Activated B cell treated with CpG ODN at 0.5 μM for 24 hours (primary cell): ENCODE measurements at regions not wholly inside any gene's neighbourhood (a gene's known extent, or its start where the extent isn't known, plus 50 kb on each side); places are given as distances from the start of the nearest gene placed in this dataset.

Experiments used
- ATAC-seq: fragments of 200-7000 bp; cut with Tn5 transposase; one replicate; pipeline ENCODE4 v1.10.0; 2021; ENCODE audit warnings: low read depth, mild to moderate bottlenecking, moderate library complexity
- CTCF ChIA-PET: fragments of 350-600 bp; sonication (Branson Sonifier 250); formaldehyde crosslinking; loops from one replicate; lab custom pipeline; 2021; ENCODE audit warnings: antibody characterized with exemption; lab: Charles Lee
- POLR2A ChIA-PET: fragments of 350-600 bp; sonication (Branson Sonifier 250); formaldehyde crosslinking; loops from one replicate; lab custom pipeline; 2021; ENCODE audit warnings: antibody characterized with exemption; lab: Charles Lee
- DNase-seq: peaks from one replicate; pipeline ENCODE4 v3.0.0; 2022
- H3K27ac Mint-ChIP-seq: one replicate; pipeline ENCODE4 v1.8.0; 2020; ENCODE audit warnings: mixed read lengths
- H3K27me3 Mint-ChIP-seq: one replicate; pipeline ENCODE4 v1.8.0; 2021; ENCODE audit warnings: mixed read lengths
- H3K36me3 Mint-ChIP-seq: one replicate; pipeline ENCODE4 v1.8.0; 2021; ENCODE audit warnings: low read depth, mixed read lengths
- H3K4me1 Mint-ChIP-seq: one replicate; pipeline ENCODE4 v1.8.0; 2021; ENCODE audit warnings: mixed read lengths
- H3K4me3 Mint-ChIP-seq: one replicate; pipeline ENCODE4 v1.8.0; 2020; ENCODE audit warnings: mild to moderate bottlenecking, mixed read lengths
- H3K9me3 Mint-ChIP-seq: one replicate; pipeline ENCODE4 v1.8.0; 2020; ENCODE audit warnings: mixed read lengths
- CTCF ChIP-seq: fragments of 200-600 bp; IDR thresholded peaks from one replicate; pipeline ENCODE4 v1.8.0; 2022; ENCODE audit warnings: antibody characterized with exemption, mild to moderate bottlenecking
- intact Hi-C: fragments of 100-400 bp; cut with micrococcal nuclease; formaldehyde crosslinking; loops from one replicate; pipeline ENCODE4 v1.15.1; 2024

GRCh38 chr11:13110929-13111812, 102.1 kb downstream of the RASSF10 start:
- Mint-ChIP-seq H3K4me1 (peaks cover 2% of the 10 kb centered on the region), H3K27ac (no peak overlapping the region), H3K9me3 (peaks cover 7% of the 10 kb centered on the region), H3K27me3 (no peaks in the 10 kb centered on the region), H3K36me3 (no peaks in the 10 kb centered on the region), H3K4me3 (no peak overlapping the region)
- intact Hi-C loops, result no loop called here
- DNase-seq (no peak), ATAC-seq (no peak)
- ChIA-PET POLR2A (no interaction called here), CTCF (no interaction called here)
- no peak for TF ChIP-seq CTCF

DNA sequence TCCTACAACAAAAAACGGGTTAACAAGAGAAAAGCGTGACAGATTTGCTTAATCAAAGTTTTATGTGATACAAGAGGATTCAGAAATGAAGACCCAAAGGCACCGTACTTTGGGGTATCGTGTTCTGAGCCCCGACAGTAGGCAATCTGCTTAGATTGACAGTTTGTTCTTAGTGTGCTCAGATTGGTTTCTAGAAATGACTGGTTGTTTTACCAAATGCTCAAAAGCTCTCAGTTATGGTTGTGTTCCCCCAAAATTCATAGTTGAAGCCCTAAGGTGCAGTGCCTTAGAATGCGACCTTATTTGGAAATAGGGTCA, 102.7 kb downstream of the RASSF10 start:
- Mint-ChIP-seq H3K27me3 (peaks cover under 1% of the 10 kb centered on the region), H3K27ac (no peak overlapping the region), H3K4me1 (peaks cover 2% of the 10 kb centered on the region), H3K36me3 (no peaks in the 10 kb centered on the region), H3K9me3 (peaks cover 7% of the 10 kb centered on the region), H3K4me3 (no peak overlapping the region)
- ChIA-PET CTCF (no interaction called here), POLR2A (no interaction called here)
- ATAC-seq (no peak), DNase-seq (no peak)
- intact Hi-C loops, result no loop called here
- TF ChIP-seq CTCF, result no peak

DNA sequence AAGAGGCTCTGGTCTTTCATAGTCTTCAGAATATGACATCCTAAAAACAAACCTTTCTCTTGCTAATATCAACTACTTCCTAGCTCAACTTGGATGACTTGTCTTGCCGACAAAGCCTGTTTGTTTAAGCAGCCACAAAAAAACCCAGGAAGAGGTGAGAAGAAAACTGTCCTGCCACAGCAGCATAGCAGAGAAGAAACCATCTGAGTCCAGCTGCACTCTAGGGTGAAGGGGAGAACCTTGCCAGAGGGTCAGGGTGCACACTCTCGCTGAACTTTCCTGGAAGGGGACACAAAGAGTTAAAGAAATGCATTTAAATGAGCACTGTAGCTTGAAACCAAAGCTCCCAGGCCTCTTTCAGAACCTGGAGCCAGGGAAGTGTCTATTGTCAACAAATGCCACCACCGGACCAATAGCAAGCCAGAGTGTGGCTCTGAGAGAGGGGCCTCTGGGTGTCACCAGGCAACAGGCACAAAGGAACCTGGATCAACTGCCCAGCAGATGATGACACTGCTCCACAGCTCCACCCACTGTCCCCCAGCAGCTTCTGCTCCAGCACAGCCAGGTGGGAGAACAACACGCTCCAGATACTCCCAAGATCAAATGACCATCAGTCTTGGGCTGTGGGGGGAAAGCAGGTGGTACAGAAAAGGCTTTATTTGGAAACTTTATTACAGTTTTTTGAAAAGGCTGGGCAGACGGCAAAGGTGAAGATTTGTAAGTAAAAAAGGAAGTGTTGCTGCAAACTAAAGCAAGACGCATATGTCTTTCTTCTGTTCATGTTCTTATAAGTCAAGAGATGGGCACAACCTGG, 105.7 kb downstream of the RASSF10 start:
- ChIA-PET POLR2A (no interaction called here), CTCF (no interaction called here)
- H3K27me3 Mint-ChIP-seq, result peaks cover 7% of the 10 kb centered on the region
- ATAC-seq (no peak), DNase-seq (no peak)
- no peak for TF ChIP-seq CTCF
- intact Hi-C loops, result no loop called here
- no peak overlapping the region for H3K27ac Mint-ChIP-seq
- no peaks in the 10 kb centered on the region for H3K36me3 Mint-ChIP-seq
- H3K9me3 Mint-ChIP-seq, result no peaks in the 10 kb centered on the region
- peaks cover 2% of the 10 kb centered on the region for H3K4me1 Mint-ChIP-seq
- H3K4me3 Mint-ChIP-seq, result no peak overlapping the region

- ATAC-seq, result no peak
- CTCF ChIA-PET, result no interaction called here
- H3K9me3 Mint-ChIP-seq, result no peaks in the 10 kb centered on the region
- no peaks in the 10 kb centered on the region for H3K36me3 Mint-ChIP-seq
- no peak overlapping the region for H3K4me3 Mint-ChIP-seq
- intact Hi-C loops, result no loop called here
- peaks cover 2% of the 10 kb centered on the region for H3K4me1 Mint-ChIP-seq
- H3K27ac Mint-ChIP-seq, result no peak overlapping the region
- POLR2A ChIA-PET, result no interaction called here
- DNase-seq, result no peak
- TF ChIP-seq CTCF, result no peak
- H3K27me3 Mint-ChIP-seq, result peaks cover 7% of the 10 kb centered on the region
These were observed 106.2 kb downstream of the RASSF10 start for GRCh38 chr11:13115380-13115675.

- no peak for TF ChIP-seq CTCF
- ChIA-PET POLR2A (no interaction called here), CTCF (no interaction called here)
- Mint-ChIP-seq H3K4me3 (no peak overlapping the region), H3K27me3 (peaks cover 7% of the 10 kb centered on the region), H3K36me3 (no peaks in the 10 kb centered on the region), H3K4me1 (peaks cover 2% of the 10 kb centered on the region), H3K27ac (no peak overlapping the region), H3K9me3 (no peaks in the 10 kb centered on the region)
- DNase-seq (no peak), ATAC-seq (no peak)
- intact Hi-C loops, result no loop called here
These were observed 107.4 kb downstream of the RASSF10 start for GRCh38 chr11:13116491-13116890.
